PC-9 (cell line): ENCODE measurements at regions not wholly inside any gene's neighbourhood (a gene's known extent, or its start where the extent isn't known, plus 50 kb on each side); places are given as distances from the start of the nearest gene placed in this dataset.

Source experiments
- BruUV-seq: library from RNA; stranded (reverse); fragments of 400-500 nt; replicated peaks from 2 replicates; lab custom pipeline; 2021; lab: Mats Ljungman, UMichigan
- CTCF ChIA-PET: fragments of 300-600 bp; sonication (Branson Sonifier 250); formaldehyde crosslinking; loops from one replicate; lab custom pipeline; 2022; ENCODE audit warnings: antibody characterized with exemption; lab: Charles Lee
- POLR2A ChIA-PET: fragments of 300-600 bp; sonication (Branson Sonifier 250); formaldehyde crosslinking; loops from one replicate; lab custom pipeline; 2022; ENCODE audit warnings: antibody characterized with exemption; ENCODE audit not compliant: unreplicated experiment; lab: Charles Lee
- DNase-seq, 2 experiments: peaks; one replicate each; pipeline versions ENCODE4 v3.0.0 to v3.0.0-alpha.2; 2015 to 2022; ENCODE audit warnings: mixed read lengths in 1 of 2
- H2AFZ ChIP-seq: fragments of 200-600 bp; sonication (generic); 2 replicates; pipeline ENCODE4 v1.8.1; 2017; ENCODE audit warnings: antibody characterized with exemption
- H3F3A ChIP-seq: fragments of 200-600 bp; sonication (generic); 2 replicates; pipeline ENCODE4 v1.8.1; 2017; ENCODE audit warnings: antibody characterized with exemption, mild to moderate bottlenecking, low read depth; ENCODE audit not compliant: insufficient read depth
- H3K27ac ChIP-seq: fragments of 200-600 bp; sonication (generic); 2 replicates; pipeline ENCODE4 v1.6.1; 2016; ENCODE audit warnings: mixed run types
- H3K27me3 ChIP-seq: fragments of 200-600 bp; sonication (generic); 2 replicates; pipeline ENCODE4 v1.6.1; 2016; ENCODE audit warnings: low read depth, mixed run types; ENCODE audit not compliant: insufficient read depth
- H3K36me3 ChIP-seq: fragments of 200-600 bp; sonication (generic); 2 replicates; pipeline ENCODE4 v1.6.1; 2016; ENCODE audit warnings: low read depth, mixed run types
- H3K4me1 ChIP-seq: fragments of 200-600 bp; sonication (generic); replicated peaks from 2 replicates; pipeline ENCODE4 v1.6.1; 2016; ENCODE audit warnings: mixed run types; ENCODE audit not compliant: insufficient read depth
- H3K4me2 ChIP-seq: fragments of 200-600 bp; sonication (generic); 2 replicates; pipeline ENCODE4 v1.6.1; 2017; ENCODE audit warnings: mixed run types
- H3K4me3 ChIP-seq: fragments of 200-600 bp; sonication (generic); 2 replicates; pipeline ENCODE4 v1.6.1; 2016; ENCODE audit warnings: mixed run types
- H3K79me2 ChIP-seq: fragments of 200-600 bp; sonication (generic); 2 replicates; pipeline ENCODE4 v1.6.1; 2017; ENCODE audit warnings: low read depth, mixed run types
- H3K9me2 ChIP-seq: fragments of 200-600 bp; sonication (generic); 2 replicates; pipeline ENCODE4 v1.8.1; 2017; ENCODE audit warnings: mild to moderate bottlenecking; ENCODE audit not compliant: insufficient read depth
- H3K9me3 ChIP-seq: fragments of 200-600 bp; sonication (generic); 2 replicates; pipeline ENCODE4 v1.8.1; 2016; ENCODE audit warnings: low read depth; ENCODE audit not compliant: insufficient read depth
- H4K20me1 ChIP-seq: fragments of 200-600 bp; sonication (generic); 2 replicates; pipeline ENCODE4 v1.8.1; 2017; ENCODE audit not compliant: insufficient read depth
- CTCF ChIP-seq: fragments of 200-600 bp; sonication (generic); conservative IDR thresholded peaks from 2 replicates; pipeline ENCODE4 v1.6.1; 2017; ENCODE audit warnings: mixed run types, antibody characterized with exemption, mild to moderate bottlenecking, moderate library complexity
- EZH2 ChIP-seq: fragments of 200-600 bp; sonication (generic); IDR thresholded peaks from 2 replicates; pipeline ENCODE4 v1.8.0; 2017; ENCODE audit warnings: antibody characterized with exemption, low read depth
- intact Hi-C: fragments of 100-400 bp; cut with micrococcal nuclease; formaldehyde crosslinking; loops from one replicate; pipeline ENCODE4 v1.10.0; 2022; ENCODE audit not compliant: unreplicated experiment

GRCh38 chr10:90180886-90181691 is 479.7 kb downstream of the KIF20B start:
- Histone ChIP-seq H3K79me2 (no peaks in the 10 kb centered on the region), H3K27ac (no peak overlapping the region), H3F3A (no peaks in the 10 kb centered on the region; the same call in 1 of the 2 replicates), H3K36me3 (no peaks in the 10 kb centered on the region), H3K27me3 (no peaks in the 10 kb centered on the region), H3K4me3 (no peak overlapping the region), H4K20me1 (no peaks in the 10 kb centered on the region), H3K4me1 (peaks cover 3% of the 10 kb centered on the region; the same call in 1 of the 2 replicates), H3K9me2 (no peaks in the 10 kb centered on the region), H3K9me3 (no peaks in the 10 kb centered on the region), H3K4me2 (no peak overlapping the region), H2AFZ (no peak overlapping the region)
- intact Hi-C loops = no loop called here
- TF ChIP-seq CTCF (no peak), EZH2 (no peak)
- no peak for DNase-seq
- no TSS peak for BruUV-seq
- ChIA-PET CTCF (no interaction called here), POLR2A (interaction anchor here (0.6 kb wide), 1 partner anchor 41 kb away, joined by 4 read pairs; no protein-coding TSS in a partner anchor)

- Histone ChIP-seq H3F3A (no peaks in the 10 kb centered on the region), H3K9me2 (no peaks in the 10 kb centered on the region), H3K4me3 (no peak overlapping the region), H3K79me2 (no peaks in the 10 kb centered on the region), H3K27ac (no peak overlapping the region), H3K36me3 (no peaks in the 10 kb centered on the region), H4K20me1 (no peaks in the 10 kb centered on the region), H3K4me1 (no peaks in the 10 kb centered on the region), H3K4me2 (no peak overlapping the region), H2AFZ (no peak overlapping the region), H3K9me3 (no peaks in the 10 kb centered on the region), H3K27me3 (no peaks in the 10 kb centered on the region)
- ChIA-PET POLR2A (no interaction called here), CTCF (no interaction called here)
- TF ChIP-seq CTCF = no peak
- no peak for TF ChIP-seq EZH2
- intact Hi-C loops = no loop called here
- no TSS peak for BruUV-seq
- no peak for DNase-seq
Observed at GRCh38 chr10:90192825-90193224, 491.4 kb downstream of the KIF20B start.

- BruUV-seq = no TSS peak
- H3K4me2 ChIP-seq = no peak overlapping the region
- H4K20me1 ChIP-seq = no peaks in the 10 kb centered on the region
- no peak overlapping the region for H3K4me3 ChIP-seq
- no peaks in the 10 kb centered on the region for H3F3A ChIP-seq
- no peaks in the 10 kb centered on the region for H3K79me2 ChIP-seq
- POLR2A ChIA-PET = interaction anchor here (0.6 kb wide), 1 partner anchor 160 kb away, joined by 3 read pairs; no protein-coding TSS in a partner anchor
- no peak overlapping the region for H2AFZ ChIP-seq
- H3K36me3 ChIP-seq = no peaks in the 10 kb centered on the region
- no peaks in the 10 kb centered on the region for H3K9me2 ChIP-seq
- intact Hi-C loops = no loop called here
- no peaks in the 10 kb centered on the region for H3K9me3 ChIP-seq
- TF ChIP-seq CTCF (no peak), EZH2 (no peak)
- CTCF ChIA-PET = no interaction called here
- no peak for DNase-seq
- H3K27me3 ChIP-seq = no peaks in the 10 kb centered on the region
- no peaks in the 10 kb centered on the region for H3K4me1 ChIP-seq
- no peak overlapping the region for H3K27ac ChIP-seq
Observed at GRCh38 chr10:90193240-90193985, 492.0 kb downstream of the KIF20B start.
